ENCODE measurements at regions not wholly inside any gene's neighbourhood (a gene's known extent, or its start where the extent isn't known, plus 50 kb on each side); places are given as distances from the start of the nearest gene placed in this dataset.

GRCh38 chr15:36210426-36210825 is 369.0 kb upstream of the CDIN1 start:
- no peak for DNase-seq

- DNase-seq = no peak
Measured at GRCh38 chr15:36218322-36218721, 361.1 kb upstream of the CDIN1 start.

- no peak for DNase-seq
Measured at GRCh38 chr15:36218991-36219390, 360.4 kb upstream of the CDIN1 start.

- no peak for DNase-seq
Measured at GRCh38 chr15:36221992-36222391, 357.4 kb upstream of the CDIN1 start.

GRCh38 chr15:36230776-36231175 is 348.6 kb upstream of the CDIN1 start:
- DNase-seq = no peak

GRCh38 chr15:36232491-36232890 is 346.9 kb upstream of the CDIN1 start:
- no peak for DNase-seq

- DNase-seq = no peak
Measured at GRCh38 chr15:36234743-36235142, 344.7 kb upstream of the CDIN1 start.

GRCh38 chr15:36235173-36235572 is 344.3 kb upstream of the CDIN1 start:
- DNase-seq = no peak

GRCh38 chr15:36239509-36239908 is 339.9 kb upstream of the CDIN1 start:
- DNase-seq = no peak

GRCh38 chr15:36251450-36251849 is 328.0 kb upstream of the CDIN1 start:
- DNase-seq = no peak

GRCh38 chr15:36252146-36252711 is 327.2 kb upstream of the CDIN1 start:
- no peak for DNase-seq

GRCh38 chr15:36254426-36254825 is 325.0 kb upstream of the CDIN1 start:
- DNase-seq = no peak

- DNase-seq = no peak
Measured at GRCh38 chr15:36256404-36256807, 323.0 kb upstream of the CDIN1 start.

- no peak for DNase-seq
Measured at GRCh38 chr15:36263666-36264065, 315.8 kb upstream of the CDIN1 start.

- DNase-seq = no peak
Measured at GRCh38 chr15:36265422-36265821, 314.0 kb upstream of the CDIN1 start.

- DNase-seq = no peak
Measured at GRCh38 chr15:36271048-36271447, 308.4 kb upstream of the CDIN1 start.

GRCh38 chr15:36275656-36276055 is 303.8 kb upstream of the CDIN1 start:
- DNase-seq = no peak

GRCh38 chr15:36278219-36278618 is 301.2 kb upstream of the CDIN1 start:
- no peak for DNase-seq

- no peak for DNase-seq
Measured at GRCh38 chr15:36282821-36283220, 296.6 kb upstream of the CDIN1 start.

- DNase-seq = no peak
Measured at GRCh38 chr15:36284911-36285310, 294.5 kb upstream of the CDIN1 start.

GRCh38 chr15:36291501-36291900 is 287.9 kb upstream of the CDIN1 start:
- DNase-seq = no peak

- DNase-seq = no peak
Measured at GRCh38 chr15:36294359-36294758, 285.1 kb upstream of the CDIN1 start.

GRCh38 chr15:36301947-36302346 is 277.5 kb upstream of the CDIN1 start:
- DNase-seq = no peak

- no peak for DNase-seq
Measured at GRCh38 chr15:36313021-36313420, 266.4 kb upstream of the CDIN1 start.

- no peak for DNase-seq
Measured at GRCh38 chr15:36313736-36314280, 265.6 kb upstream of the CDIN1 start.

Measured in CD4-positive, alpha-beta T cell treated with Interleukin-12 subunit alpha and Interleukin-12 subunit beta, for 1 hour (primary cell).